Vagina (tissue), 2 donors: ENCODE measurements at regions not wholly inside any gene's neighbourhood (a gene's known extent, or its start where the extent isn't known, plus 50 kb on each side); places are given as distances from the start of the nearest gene placed in this dataset.

ENCODE experiments used
- DNase-seq, 2 donors: peaks; one replicate each; pipeline ENCODE4 v3.0.0-alpha.2; 2017; ENCODE audit errors: extremely low spot score in 2 of 2
- H3K27ac ChIP-seq: fragments of 200-600 bp; sonication (generic); one replicate; pipeline ENCODE4 v1.5.1; 2019
- H3K27me3 ChIP-seq: fragments of 200-600 bp; sonication (generic); one replicate; pipeline ENCODE4 v1.5.1; 2019
- H3K36me3 ChIP-seq, 2 donors: fragments of 200-600 bp; sonication (generic); one replicate each; pipeline ENCODE4 v1.5.1; 2017 to 2019
- H3K4me1 ChIP-seq: fragments of 200-600 bp; sonication (generic); one replicate; pipeline ENCODE4 v1.5.1; 2019
- H3K4me3 ChIP-seq, 2 donors: fragments of 200-600 bp; sonication (generic); 1 replicate in 1 of 2; 2 replicates in 1 of 2; pipeline ENCODE4 v1.5.1; 2016 to 2019
- H3K9me3 ChIP-seq: fragments of 200-600 bp; sonication (generic); one replicate; pipeline ENCODE4 v1.5.1; 2019
- POLR2A ChIP-seq, 2 donors: fragments of 450-650 bp; IDR thresholded peaks; one replicate each; pipeline ENCODE4 v1.6.1; 2017; ENCODE audit warnings: antibody characterized with exemption in 2 of 2, mild to moderate bottlenecking in 2 of 2, moderate library complexity in 2 of 2
- POLR2AphosphoS5 ChIP-seq, 2 donors: sonication (generic); formaldehyde crosslinking; IDR thresholded peaks; one replicate each; pipeline ENCODE4 v1.9.0; 2017; ENCODE audit warnings: antibody characterized with exemption in 2 of 2, mild to moderate bottlenecking in 2 of 2, low read depth in 1 of 2; ENCODE audit not compliant: insufficient read depth in 1 of 2
- intact Hi-C: fragments of 100-400 bp; cut with DNase I; formaldehyde crosslinking; loops from one replicate; pipeline ENCODE4 v1.15.1; 2023
- TF ChIP-seq, protein P1 (sequence below), 3 experiments: fragments of 450-650 bp in 2 of 3; fragments of 200-600 bp in 1 of 3; sonication (generic) in 1 of 3; IDR thresholded peaks; one replicate each; pipeline ENCODE4 v1.5.1; 2017 to 2019; ENCODE audit warnings: antibody characterized with exemption in 3 of 3, mild to moderate bottlenecking in 2 of 3, moderate library complexity in 2 of 3

DNA sequence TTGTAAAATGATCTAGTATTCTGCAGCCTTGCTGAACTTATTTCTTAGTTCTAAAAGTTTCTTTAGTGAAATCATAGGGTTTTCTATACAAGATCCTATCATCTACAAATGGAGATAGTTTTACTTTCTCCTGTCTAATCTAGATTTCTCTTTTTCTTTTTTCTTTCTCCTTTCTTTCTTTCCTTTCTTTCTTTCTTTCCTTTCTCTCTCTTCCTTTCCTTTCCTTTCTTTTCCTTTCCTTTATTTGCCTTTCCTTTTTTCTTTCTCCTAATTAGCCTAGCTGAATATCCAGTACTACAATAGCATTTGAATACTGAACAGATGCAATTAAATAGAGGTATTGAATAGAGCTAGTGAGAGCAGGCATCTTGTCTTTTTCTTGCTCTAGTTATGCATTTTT is 186.6 kb upstream of the SPAG17 start:
- Histone ChIP-seq H3K27me3 (no peaks in the 10 kb centered on the region), H3K9me3 (no peaks in the 10 kb centered on the region), H3K4me1 (no peaks in the 10 kb centered on the region), H3K27ac (no peak overlapping the region), H3K4me3 (no peak overlapping the region), H3K36me3 (no peaks in the 10 kb centered on the region)
- TF ChIP-seq, protein P1, sequence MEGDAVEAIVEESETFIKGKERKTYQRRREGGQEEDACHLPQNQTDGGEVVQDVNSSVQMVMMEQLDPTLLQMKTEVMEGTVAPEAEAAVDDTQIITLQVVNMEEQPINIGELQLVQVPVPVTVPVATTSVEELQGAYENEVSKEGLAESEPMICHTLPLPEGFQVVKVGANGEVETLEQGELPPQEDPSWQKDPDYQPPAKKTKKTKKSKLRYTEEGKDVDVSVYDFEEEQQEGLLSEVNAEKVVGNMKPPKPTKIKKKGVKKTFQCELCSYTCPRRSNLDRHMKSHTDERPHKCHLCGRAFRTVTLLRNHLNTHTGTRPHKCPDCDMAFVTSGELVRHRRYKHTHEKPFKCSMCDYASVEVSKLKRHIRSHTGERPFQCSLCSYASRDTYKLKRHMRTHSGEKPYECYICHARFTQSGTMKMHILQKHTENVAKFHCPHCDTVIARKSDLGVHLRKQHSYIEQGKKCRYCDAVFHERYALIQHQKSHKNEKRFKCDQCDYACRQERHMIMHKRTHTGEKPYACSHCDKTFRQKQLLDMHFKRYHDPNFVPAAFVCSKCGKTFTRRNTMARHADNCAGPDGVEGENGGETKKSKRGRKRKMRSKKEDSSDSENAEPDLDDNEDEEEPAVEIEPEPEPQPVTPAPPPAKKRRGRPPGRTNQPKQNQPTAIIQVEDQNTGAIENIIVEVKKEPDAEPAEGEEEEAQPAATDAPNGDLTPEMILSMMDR (IDR thresholded peaks at IDR 0.05), result no peak
- TF ChIP-seq POLR2AphosphoS5 (IDR thresholded peaks at IDR 0.05; ENCODE audit: insufficient read depth in 1 of 2, low read depth in 1 of 2) (no peak), POLR2A (IDR thresholded peaks at IDR 0.05) (no peak)
- intact Hi-C loops, result no loop called here
- DNase-seq, result no peak

DNA sequence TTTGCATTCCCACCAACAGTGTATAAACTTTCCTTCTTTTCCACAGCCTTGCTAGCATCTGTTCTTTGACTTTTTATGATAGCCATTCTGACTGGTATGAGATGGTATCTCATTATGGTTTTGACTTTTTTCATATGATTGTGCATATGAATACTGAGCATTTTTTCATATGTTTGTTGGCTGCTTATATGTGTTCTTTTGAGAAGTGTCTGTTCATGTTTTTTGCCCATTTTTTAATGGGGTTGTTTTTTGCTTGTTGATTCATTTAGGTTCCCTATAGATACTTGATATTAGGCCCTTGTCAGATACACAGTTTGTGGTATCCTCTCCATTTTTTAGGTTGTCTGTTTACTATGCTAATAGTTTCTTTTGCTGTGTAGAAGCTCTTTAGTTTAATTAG is 185.8 kb upstream of the SPAG17 start:
- no peak overlapping the region for H3K4me3 ChIP-seq
- TF ChIP-seq, protein P1 (IDR thresholded peaks at IDR 0.05), result no peak
- no peak for TF ChIP-seq POLR2A (IDR thresholded peaks at IDR 0.05)
- no peak for TF ChIP-seq POLR2AphosphoS5 (IDR thresholded peaks at IDR 0.05; ENCODE audit: insufficient read depth in 1 of 2, low read depth in 1 of 2)
- no peak overlapping the region for H3K27ac ChIP-seq
- no peaks in the 10 kb centered on the region for H3K4me1 ChIP-seq
- no peak for DNase-seq
- no peaks in the 10 kb centered on the region for H3K9me3 ChIP-seq
- no peaks in the 10 kb centered on the region for H3K36me3 ChIP-seq
- intact Hi-C loops, result no loop called here
- no peaks in the 10 kb centered on the region for H3K27me3 ChIP-seq

DNA sequence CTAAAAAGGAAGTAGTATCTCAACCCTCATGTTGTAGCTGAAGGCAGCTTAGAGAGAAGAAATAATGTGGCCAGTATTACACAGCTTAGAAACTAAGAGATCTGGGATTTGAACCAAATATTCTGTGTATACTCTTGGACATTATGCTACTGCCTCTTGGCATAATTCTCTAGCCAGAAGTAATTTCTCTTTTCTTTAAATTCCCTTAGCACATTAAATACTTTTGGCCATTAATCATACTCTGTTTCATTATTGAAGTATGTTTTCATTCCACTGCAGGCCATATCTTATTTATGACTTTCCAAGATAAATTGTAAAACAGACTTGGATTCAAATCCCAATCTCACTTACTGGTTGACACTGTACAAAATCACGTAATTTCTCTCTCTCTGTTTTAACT is 181.3 kb upstream of the SPAG17 start:
- Histone ChIP-seq H3K9me3 (peaks cover 4% of the 10 kb centered on the region), H3K27ac (no peak overlapping the region), H3K36me3 (no peaks in the 10 kb centered on the region), H3K4me1 (no peaks in the 10 kb centered on the region), H3K27me3 (no peaks in the 10 kb centered on the region), H3K4me3 (no peak overlapping the region)
- no peak for DNase-seq
- TF ChIP-seq POLR2AphosphoS5 (IDR thresholded peaks at IDR 0.05; ENCODE audit: insufficient read depth in 1 of 2, low read depth in 1 of 2) (no peak), POLR2A (IDR thresholded peaks at IDR 0.05) (no peak)
- TF ChIP-seq, protein P1 (IDR thresholded peaks at IDR 0.05), result no peak
- intact Hi-C loops, result no loop called here

DNA sequence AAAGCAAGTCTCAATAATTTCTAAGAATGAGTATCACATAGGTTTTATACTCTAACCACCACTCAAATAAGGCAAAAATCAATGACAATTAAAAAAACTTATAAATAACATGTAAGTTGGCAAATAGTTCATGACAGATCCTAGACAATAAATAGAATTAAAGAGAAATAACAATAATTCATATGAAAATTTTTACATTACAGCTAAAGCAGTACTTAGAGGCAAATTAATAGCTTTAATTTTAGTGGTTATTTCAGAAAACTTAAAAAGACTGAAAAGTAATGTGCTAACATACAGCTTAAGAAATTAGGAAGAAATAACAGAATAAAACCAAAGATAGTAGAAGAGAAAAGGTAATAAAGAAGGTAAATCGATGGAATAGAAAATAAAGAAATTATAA is 179.9 kb upstream of the SPAG17 start:
- DNase-seq, result no peak
- Histone ChIP-seq H3K27ac (no peak overlapping the region), H3K36me3 (no peaks in the 10 kb centered on the region), H3K4me1 (no peaks in the 10 kb centered on the region), H3K27me3 (no peaks in the 10 kb centered on the region), H3K9me3 (peaks cover 4% of the 10 kb centered on the region), H3K4me3 (no peak overlapping the region)
- intact Hi-C loops, result no loop called here
- no peak for TF ChIP-seq POLR2AphosphoS5 (IDR thresholded peaks at IDR 0.05; ENCODE audit: insufficient read depth in 1 of 2, low read depth in 1 of 2)
- TF ChIP-seq, protein P1 (IDR thresholded peaks at IDR 0.05), result no peak
- TF ChIP-seq POLR2A (IDR thresholded peaks at IDR 0.05), result no peak

DNA sequence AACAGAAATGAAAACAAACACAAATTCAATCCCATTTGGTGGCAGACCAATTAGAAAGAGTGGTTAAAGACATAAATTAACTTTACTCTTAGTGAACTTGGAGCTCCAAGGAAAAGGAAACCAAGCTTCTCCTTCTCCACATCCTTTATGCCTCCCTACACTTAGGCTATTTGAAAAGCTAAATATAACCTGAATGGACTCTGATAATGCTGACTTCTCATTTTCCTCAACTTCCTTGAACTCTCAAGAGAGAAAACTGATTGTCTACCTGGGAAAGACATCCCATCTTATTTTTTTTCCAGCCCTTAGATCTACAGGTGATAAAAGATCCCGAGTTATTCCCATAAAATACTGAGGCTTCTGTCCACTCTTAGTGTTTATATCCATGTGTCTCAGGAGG is 178.4 kb upstream of the SPAG17 start:
- Histone ChIP-seq H3K27ac (no peak overlapping the region), H3K4me1 (no peaks in the 10 kb centered on the region), H3K27me3 (no peaks in the 10 kb centered on the region), H3K4me3 (no peak overlapping the region), H3K9me3 (peaks cover 4% of the 10 kb centered on the region), H3K36me3 (no peaks in the 10 kb centered on the region)
- DNase-seq, result no peak
- no peak for TF ChIP-seq POLR2AphosphoS5 (IDR thresholded peaks at IDR 0.05; ENCODE audit: insufficient read depth in 1 of 2, low read depth in 1 of 2)
- TF ChIP-seq POLR2A (IDR thresholded peaks at IDR 0.05), result no peak
- TF ChIP-seq, protein P1 (IDR thresholded peaks at IDR 0.05), result no peak
- intact Hi-C loops, result no loop called here
